IMR-90 (cell line): ENCODE measurements at regions not wholly inside any gene's neighbourhood (a gene's known extent, or its start where the extent isn't known, plus 50 kb on each side); places are given as distances from the start of the nearest gene placed in this dataset.

Experiments used
- ATAC-seq: fragments of 200-7000 bp; cut with Tn5 transposase; 2 replicates; pipeline ENCODE4 v1.9.1; 2020; ENCODE audit warnings: low read depth, mild to moderate bottlenecking, moderate library complexity
- BruUV-seq: library from RNA; stranded (reverse); fragments of 400-500 nt; replicated peaks from 2 replicates; lab custom pipeline; 2021; lab: Mats Ljungman, UMichigan
- CTCF ChIA-PET: fragments of 300-600 bp; formaldehyde crosslinking; extraction: SDS; loops from one replicate; lab custom pipeline; 2021; ENCODE audit warnings: antibody characterized with exemption; lab: Yijun Ruan, JAX
- POLR2A ChIA-PET: fragments of 300-600 bp; sonication (Branson Sonifier 250); formaldehyde crosslinking; loops from one replicate; lab custom pipeline; 2022; ENCODE audit warnings: antibody characterized with exemption; ENCODE audit not compliant: unreplicated experiment; lab: Charles Lee
- DNase-seq: peaks from one replicate; pipeline ENCODE4 v3.0.0; 2013
- H2AFZ ChIP-seq: replicated peaks from 2 replicates; pipeline ENCODE3; 2013; ENCODE audit warnings: low read length, mild to moderate bottlenecking; ENCODE audit not compliant: poor library complexity
- H2AK5ac ChIP-seq: 2 replicates; pipeline ENCODE4 v1.6.1; 2013; ENCODE audit warnings: low read depth, low read length, inconsistent platforms
- H2AK9ac ChIP-seq: replicated peaks from 2 replicates; pipeline ENCODE3; 2013; ENCODE audit warnings: mild to moderate bottlenecking, low read depth, low read length, moderate library complexity; ENCODE audit not compliant: poor library complexity
- H2BK120ac ChIP-seq: 2 replicates; pipeline ENCODE4 v1.6.1; 2013; ENCODE audit warnings: low read depth, low read length, inconsistent platforms
- H2BK15ac ChIP-seq: 3 replicates; pipeline ENCODE4 v1.6.1; 2013; ENCODE audit warnings: low read depth, low read length, inconsistent platforms
- H2BK20ac ChIP-seq: 2 replicates; pipeline ENCODE4 v1.6.1; 2013; ENCODE audit warnings: low read depth, mild to moderate bottlenecking, inconsistent platforms, low read length, moderate library complexity
- H2BK5ac ChIP-seq: 2 replicates; pipeline ENCODE4 v1.6.1; 2013; ENCODE audit warnings: mild to moderate bottlenecking, low read depth, low read length, inconsistent platforms; ENCODE audit not compliant: poor library complexity, severe bottlenecking
- H3K14ac ChIP-seq: replicated peaks from 2 replicates; pipeline ENCODE4 v1.6.1; 2013; ENCODE audit warnings: low read depth, low read length, inconsistent platforms
- H3K18ac ChIP-seq: 2 replicates; pipeline ENCODE4 v1.6.1; 2013; ENCODE audit warnings: low read depth, low read length, control low read depth
- H3K23ac ChIP-seq: 2 replicates; pipeline ENCODE4 v1.6.1; 2013; ENCODE audit warnings: low read depth, low read length, inconsistent platforms
- H3K27ac ChIP-seq: 2 replicates; pipeline ENCODE4 v1.5.1; 2013; ENCODE audit warnings: mild to moderate bottlenecking, control low read depth, low read length; ENCODE audit not compliant: insufficient read depth
- H3K27me3 ChIP-seq: 2 replicates; pipeline ENCODE4 v1.6.1; 2013; ENCODE audit warnings: low read length; ENCODE audit not compliant: control insufficient read depth, insufficient read depth
- H3K36me3 ChIP-seq: 2 replicates; pipeline ENCODE4 v1.6.1; 2013; ENCODE audit warnings: low read length, mixed read lengths; ENCODE audit not compliant: control insufficient read depth, insufficient read depth
- H3K4ac ChIP-seq: 2 replicates; pipeline ENCODE4 v1.6.1; 2013; ENCODE audit warnings: low read depth, low read length, inconsistent platforms
- H3K4me1 ChIP-seq: 2 replicates; pipeline ENCODE4 v1.6.1; 2013; ENCODE audit warnings: low read length, mixed read lengths; ENCODE audit not compliant: control insufficient read depth, insufficient read depth
- H3K4me2 ChIP-seq: 2 replicates; pipeline ENCODE4 v1.6.1; 2013; ENCODE audit warnings: low read depth, mild to moderate bottlenecking, control low read depth, low read length, moderate library complexity
- H3K4me3 ChIP-seq: 2 replicates; pipeline ENCODE4 v1.5.1; 2013; ENCODE audit warnings: low read depth, mild to moderate bottlenecking, control low read depth, low read length, moderate library complexity; ENCODE audit not compliant: insufficient read depth
- H3K56ac ChIP-seq: 2 replicates; pipeline ENCODE4 v1.6.1; 2013; ENCODE audit warnings: low read length, inconsistent platforms; ENCODE audit not compliant: insufficient read depth; ENCODE audit errors: extremely low read depth
- H3K79me1 ChIP-seq, 2 experiments: 2 replicates each; pipeline ENCODE4 v1.6.1; 2013; ENCODE audit warnings: low read length in 2 of 2, inconsistent platforms in 1 of 2, low read depth in 1 of 2
- H3K9ac ChIP-seq: 2 replicates; pipeline ENCODE4 v1.6.1; 2013; ENCODE audit warnings: low read depth, low read length, control low read depth
- H3K9me1 ChIP-seq: 2 replicates; pipeline ENCODE4 v1.6.1; 2013; ENCODE audit warnings: low read length, inconsistent platforms; ENCODE audit not compliant: insufficient read depth
- H3K9me3 ChIP-seq: 2 replicates; pipeline ENCODE4 v1.6.1; 2013; ENCODE audit warnings: low read length; ENCODE audit not compliant: control insufficient read depth, insufficient read depth
- H4K20me1 ChIP-seq: 2 replicates; pipeline ENCODE4 v1.6.1; 2013; ENCODE audit warnings: low read length, inconsistent platforms; ENCODE audit not compliant: insufficient read depth
- H4K5ac ChIP-seq: 2 replicates; pipeline ENCODE4 v1.6.1; 2013; ENCODE audit warnings: mild to moderate bottlenecking, low read depth, low read length, control low read depth
- H4K8ac ChIP-seq, 2 experiments: 2 replicates each; pipeline ENCODE4 v1.6.1; 2013; ENCODE audit warnings: low read depth in 2 of 2, low read length in 2 of 2, control low read depth in 1 of 2, inconsistent platforms in 1 of 2
- H4K91ac ChIP-seq: 2 replicates; pipeline ENCODE4 v1.6.1; 2013; ENCODE audit warnings: low read depth, low read length, inconsistent platforms; ENCODE audit not compliant: insufficient read depth
- BHLHE40 ChIP-seq: fragments of 150-350 bp; IDR thresholded peaks from 2 replicates; pipeline ENCODE4 v1.6.1; 2016; ENCODE audit warnings: mild to moderate bottlenecking, low read depth, low read length
- CEBPB ChIP-seq: IDR thresholded peaks from 2 replicates; pipeline ENCODE4 v1.6.1; 2012; ENCODE audit warnings: low read depth, low read length, improper control_type of control experiment
- FOS ChIP-seq: fragments of 150-350 bp; IDR thresholded peaks from 2 replicates; pipeline ENCODE4 v1.6.1; 2016; ENCODE audit warnings: low read depth, low read length
- MAZ ChIP-seq: IDR thresholded peaks from 2 replicates; pipeline ENCODE4 v1.6.1; 2012; ENCODE audit warnings: low read depth, mild to moderate bottlenecking, low read length, improper control_type of control experiment, moderate library complexity, borderline replicate concordance
- MXI1 ChIP-seq: IDR thresholded peaks from 2 replicates; pipeline ENCODE4 v1.6.1; 2012; ENCODE audit warnings: low read depth, mild to moderate bottlenecking, low read length, moderate library complexity, borderline replicate concordance
- NFE2L2 ChIP-seq: fragments of 150-350 bp; IDR thresholded peaks from 2 replicates; pipeline ENCODE4 v1.6.1; 2016; ENCODE audit warnings: low read depth, mild to moderate bottlenecking, low read length
- POLR2A ChIP-seq: IDR thresholded peaks from 2 replicates; pipeline ENCODE4 v1.6.1; 2012; ENCODE audit warnings: mild to moderate bottlenecking, low read depth, low read length
- RAD21 ChIP-seq: IDR thresholded peaks from 2 replicates; pipeline ENCODE4 v1.6.1; 2012; ENCODE audit warnings: low read length, improper control_type of control experiment
- RCOR1 ChIP-seq: IDR thresholded peaks from 2 replicates; pipeline ENCODE4 v1.6.1; 2012; ENCODE audit warnings: mild to moderate bottlenecking, low read length, improper control_type of control experiment; ENCODE audit not compliant: insufficient replicate concordance
- RFX5 ChIP-seq: IDR thresholded peaks from 2 replicates; pipeline ENCODE4 v1.8.0; 2012; ENCODE audit warnings: low read depth, mild to moderate bottlenecking, low read length, moderate library complexity
- SMC3 ChIP-seq: fragments of 150-350 bp; IDR thresholded peaks from 2 replicates; pipeline ENCODE4 v1.6.1; 2016; ENCODE audit warnings: low read depth, mild to moderate bottlenecking, antibody characterized with exemption, low read length, moderate library complexity
- dilution Hi-C: fragments of 300-500 bp; cut with HindIII; formaldehyde crosslinking; loops from one replicate; pipeline ENCODE4 v1.14.3; 2018; ENCODE audit warnings: low sequenced_read_pairs; ENCODE audit not compliant: unreplicated experiment
- in situ Hi-C: fragments of 300-500 bp; cut with MboI; formaldehyde crosslinking; loops from 3 replicates; pipeline ENCODE4 v1.14.3; 2019; ENCODE audit warnings: low sequenced_read_pairs, inconsistent platforms, mixed read lengths
- intact Hi-C: fragments of 100-400 bp; cut with micrococcal nuclease; formaldehyde crosslinking; loops from 2 replicates; pipeline ENCODE4 v1.10.0; 2022
- TF ChIP-seq, protein P1 (sequence below): conservative IDR thresholded peaks from 2 replicates; pipeline ENCODE4 v1.5.1; 2012; ENCODE audit warnings: mild to moderate bottlenecking, low read depth, low read length, improper control_type of control experiment
- TF ChIP-seq, protein P2 (sequence below): fragments of 150-350 bp; IDR thresholded peaks from 2 replicates; pipeline ENCODE4 v1.6.1; 2017; ENCODE audit warnings: mild to moderate bottlenecking, antibody characterized with exemption, low read length, low read depth

GRCh38 chr12:97628962-97629361, 166.4 kb downstream of the RMST start:
- ChIA-PET POLR2A (no interaction called here), CTCF (no interaction called here)
- Histone ChIP-seq H3K27me3 (no peaks in the 10 kb centered on the region), H2AK9ac (no peak overlapping the region), H2BK15ac (no peak overlapping the region), H4K20me1 (no peaks in the 10 kb centered on the region), H2AFZ (no peak overlapping the region), H3K4me1 (no peaks in the 10 kb centered on the region), H3K36me3 (no peaks in the 10 kb centered on the region), H4K8ac (no peak overlapping the region), H4K5ac (no peak overlapping the region), H3K27ac (no peak overlapping the region), H3K23ac (no peak overlapping the region), H3K4ac (no peak overlapping the region), H3K9me1 (no peaks in the 10 kb centered on the region), H3K18ac (no peak overlapping the region), H3K14ac (no peak overlapping the region), H4K91ac (no peak overlapping the region), H3K9ac (no peak overlapping the region), H3K9me3 (peaks cover 10% of the 10 kb centered on the region), H2AK5ac (no peak overlapping the region), H2BK20ac (no peak overlapping the region), H2BK5ac (no peak overlapping the region), H3K4me3 (no peak overlapping the region), H2BK120ac (no peak overlapping the region), H3K79me1 (no peaks in the 10 kb centered on the region), H3K56ac (no peak overlapping the region), H3K4me2 (no peak overlapping the region)
- no TSS peak for BruUV-seq
- dilution Hi-C loops = no loop called here
- DNase-seq (no peak), ATAC-seq (no peak)
- intact Hi-C loops = no loop called here
- in situ Hi-C loops = no loop called here
- TF ChIP-seq MAZ (no peak), RFX5 (no peak), FOS (no peak), RAD21 (no peak), POLR2A (no peak), RCOR1 (no peak), SMC3 (no peak), BHLHE40 (no peak), CEBPB (no peak), MXI1 (no peak), NFE2L2 (no peak)
- TF ChIP-seq, protein P1, sequence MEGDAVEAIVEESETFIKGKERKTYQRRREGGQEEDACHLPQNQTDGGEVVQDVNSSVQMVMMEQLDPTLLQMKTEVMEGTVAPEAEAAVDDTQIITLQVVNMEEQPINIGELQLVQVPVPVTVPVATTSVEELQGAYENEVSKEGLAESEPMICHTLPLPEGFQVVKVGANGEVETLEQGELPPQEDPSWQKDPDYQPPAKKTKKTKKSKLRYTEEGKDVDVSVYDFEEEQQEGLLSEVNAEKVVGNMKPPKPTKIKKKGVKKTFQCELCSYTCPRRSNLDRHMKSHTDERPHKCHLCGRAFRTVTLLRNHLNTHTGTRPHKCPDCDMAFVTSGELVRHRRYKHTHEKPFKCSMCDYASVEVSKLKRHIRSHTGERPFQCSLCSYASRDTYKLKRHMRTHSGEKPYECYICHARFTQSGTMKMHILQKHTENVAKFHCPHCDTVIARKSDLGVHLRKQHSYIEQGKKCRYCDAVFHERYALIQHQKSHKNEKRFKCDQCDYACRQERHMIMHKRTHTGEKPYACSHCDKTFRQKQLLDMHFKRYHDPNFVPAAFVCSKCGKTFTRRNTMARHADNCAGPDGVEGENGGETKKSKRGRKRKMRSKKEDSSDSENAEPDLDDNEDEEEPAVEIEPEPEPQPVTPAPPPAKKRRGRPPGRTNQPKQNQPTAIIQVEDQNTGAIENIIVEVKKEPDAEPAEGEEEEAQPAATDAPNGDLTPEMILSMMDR = no peak
- TF ChIP-seq, protein P2, sequence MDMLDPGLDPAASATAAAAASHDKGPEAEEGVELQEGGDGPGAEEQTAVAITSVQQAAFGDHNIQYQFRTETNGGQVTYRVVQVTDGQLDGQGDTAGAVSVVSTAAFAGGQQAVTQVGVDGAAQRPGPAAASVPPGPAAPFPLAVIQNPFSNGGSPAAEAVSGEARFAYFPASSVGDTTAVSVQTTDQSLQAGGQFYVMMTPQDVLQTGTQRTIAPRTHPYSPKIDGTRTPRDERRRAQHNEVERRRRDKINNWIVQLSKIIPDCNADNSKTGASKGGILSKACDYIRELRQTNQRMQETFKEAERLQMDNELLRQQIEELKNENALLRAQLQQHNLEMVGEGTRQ = no peak
